ENCODE measurements at regions not wholly inside any gene's neighbourhood (a gene's known extent, or its start where the extent isn't known, plus 50 kb on each side); places are given as distances from the start of the nearest gene placed in this dataset.

DNA sequence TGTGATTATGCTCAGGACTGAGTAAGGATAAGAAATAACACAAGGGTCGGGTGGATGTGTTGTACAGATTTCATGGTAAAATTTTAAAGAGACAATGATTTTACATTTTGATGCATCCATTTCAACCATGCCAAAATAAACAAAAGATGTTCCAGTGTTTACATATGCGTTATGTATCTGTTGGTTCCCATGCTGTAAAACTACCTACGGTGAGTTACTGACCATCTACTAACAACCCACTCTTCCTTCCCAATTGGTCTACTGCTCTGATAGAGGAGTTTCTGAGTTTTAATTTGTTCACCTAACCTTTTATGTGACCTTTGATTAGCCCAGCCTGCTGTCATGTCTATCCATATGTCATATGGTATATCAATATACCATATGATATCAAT is 1697.1 kb downstream of the MAT2B start:
- TF ChIP-seq, protein P1, sequence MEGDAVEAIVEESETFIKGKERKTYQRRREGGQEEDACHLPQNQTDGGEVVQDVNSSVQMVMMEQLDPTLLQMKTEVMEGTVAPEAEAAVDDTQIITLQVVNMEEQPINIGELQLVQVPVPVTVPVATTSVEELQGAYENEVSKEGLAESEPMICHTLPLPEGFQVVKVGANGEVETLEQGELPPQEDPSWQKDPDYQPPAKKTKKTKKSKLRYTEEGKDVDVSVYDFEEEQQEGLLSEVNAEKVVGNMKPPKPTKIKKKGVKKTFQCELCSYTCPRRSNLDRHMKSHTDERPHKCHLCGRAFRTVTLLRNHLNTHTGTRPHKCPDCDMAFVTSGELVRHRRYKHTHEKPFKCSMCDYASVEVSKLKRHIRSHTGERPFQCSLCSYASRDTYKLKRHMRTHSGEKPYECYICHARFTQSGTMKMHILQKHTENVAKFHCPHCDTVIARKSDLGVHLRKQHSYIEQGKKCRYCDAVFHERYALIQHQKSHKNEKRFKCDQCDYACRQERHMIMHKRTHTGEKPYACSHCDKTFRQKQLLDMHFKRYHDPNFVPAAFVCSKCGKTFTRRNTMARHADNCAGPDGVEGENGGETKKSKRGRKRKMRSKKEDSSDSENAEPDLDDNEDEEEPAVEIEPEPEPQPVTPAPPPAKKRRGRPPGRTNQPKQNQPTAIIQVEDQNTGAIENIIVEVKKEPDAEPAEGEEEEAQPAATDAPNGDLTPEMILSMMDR (IDR thresholded peaks at IDR 0.05): no peak
- no peak for TF ChIP-seq POLR2A (IDR thresholded peaks at IDR 0.05)
